IMR-90 (cell line): ENCODE measurements at regions not wholly inside any gene's neighbourhood (a gene's known extent, or its start where the extent isn't known, plus 50 kb on each side); places are given as distances from the start of the nearest gene placed in this dataset.

Source experiments
- ATAC-seq: fragments of 200-7000 bp; cut with Tn5 transposase; 2 replicates; pipeline ENCODE4 v1.9.1; 2020; ENCODE audit warnings: low read depth, mild to moderate bottlenecking, moderate library complexity
- BruUV-seq: library from RNA; stranded (reverse); fragments of 400-500 nt; replicated peaks from 2 replicates; lab custom pipeline; 2021; lab: Mats Ljungman, UMichigan
- CTCF ChIA-PET: fragments of 300-600 bp; formaldehyde crosslinking; extraction: SDS; loops from one replicate; lab custom pipeline; 2021; ENCODE audit warnings: antibody characterized with exemption; lab: Yijun Ruan, JAX
- POLR2A ChIA-PET: fragments of 300-600 bp; sonication (Branson Sonifier 250); formaldehyde crosslinking; loops from one replicate; lab custom pipeline; 2022; ENCODE audit warnings: antibody characterized with exemption; ENCODE audit not compliant: unreplicated experiment; lab: Charles Lee
- DNase-seq: peaks from one replicate; pipeline ENCODE4 v3.0.0; 2013
- H2AFZ ChIP-seq: replicated peaks from 2 replicates; pipeline ENCODE3; 2013; ENCODE audit warnings: low read length, mild to moderate bottlenecking; ENCODE audit not compliant: poor library complexity
- H2AK5ac ChIP-seq: 2 replicates; pipeline ENCODE4 v1.6.1; 2013; ENCODE audit warnings: low read depth, low read length, inconsistent platforms
- H2AK9ac ChIP-seq: replicated peaks from 2 replicates; pipeline ENCODE3; 2013; ENCODE audit warnings: mild to moderate bottlenecking, low read depth, low read length, moderate library complexity; ENCODE audit not compliant: poor library complexity
- H2BK120ac ChIP-seq: 2 replicates; pipeline ENCODE4 v1.6.1; 2013; ENCODE audit warnings: low read depth, low read length, inconsistent platforms
- H2BK15ac ChIP-seq: 3 replicates; pipeline ENCODE4 v1.6.1; 2013; ENCODE audit warnings: low read depth, low read length, inconsistent platforms
- H2BK20ac ChIP-seq: 2 replicates; pipeline ENCODE4 v1.6.1; 2013; ENCODE audit warnings: low read depth, mild to moderate bottlenecking, inconsistent platforms, low read length, moderate library complexity
- H2BK5ac ChIP-seq: 2 replicates; pipeline ENCODE4 v1.6.1; 2013; ENCODE audit warnings: mild to moderate bottlenecking, low read depth, low read length, inconsistent platforms; ENCODE audit not compliant: poor library complexity, severe bottlenecking
- H3K14ac ChIP-seq: replicated peaks from 2 replicates; pipeline ENCODE4 v1.6.1; 2013; ENCODE audit warnings: low read depth, low read length, inconsistent platforms
- H3K18ac ChIP-seq: 2 replicates; pipeline ENCODE4 v1.6.1; 2013; ENCODE audit warnings: low read depth, low read length, control low read depth
- H3K23ac ChIP-seq: 2 replicates; pipeline ENCODE4 v1.6.1; 2013; ENCODE audit warnings: low read depth, low read length, inconsistent platforms
- H3K27ac ChIP-seq: 2 replicates; pipeline ENCODE4 v1.5.1; 2013; ENCODE audit warnings: mild to moderate bottlenecking, control low read depth, low read length; ENCODE audit not compliant: insufficient read depth
- H3K27me3 ChIP-seq: 2 replicates; pipeline ENCODE4 v1.6.1; 2013; ENCODE audit warnings: low read length; ENCODE audit not compliant: control insufficient read depth, insufficient read depth
- H3K36me3 ChIP-seq: 2 replicates; pipeline ENCODE4 v1.6.1; 2013; ENCODE audit warnings: low read length, mixed read lengths; ENCODE audit not compliant: control insufficient read depth, insufficient read depth
- H3K4ac ChIP-seq: 2 replicates; pipeline ENCODE4 v1.6.1; 2013; ENCODE audit warnings: low read depth, low read length, inconsistent platforms
- H3K4me1 ChIP-seq: 2 replicates; pipeline ENCODE4 v1.6.1; 2013; ENCODE audit warnings: low read length, mixed read lengths; ENCODE audit not compliant: control insufficient read depth, insufficient read depth
- H3K4me2 ChIP-seq: 2 replicates; pipeline ENCODE4 v1.6.1; 2013; ENCODE audit warnings: low read depth, mild to moderate bottlenecking, control low read depth, low read length, moderate library complexity
- H3K4me3 ChIP-seq: 2 replicates; pipeline ENCODE4 v1.5.1; 2013; ENCODE audit warnings: low read depth, mild to moderate bottlenecking, control low read depth, low read length, moderate library complexity; ENCODE audit not compliant: insufficient read depth
- H3K56ac ChIP-seq: 2 replicates; pipeline ENCODE4 v1.6.1; 2013; ENCODE audit warnings: low read length, inconsistent platforms; ENCODE audit not compliant: insufficient read depth; ENCODE audit errors: extremely low read depth
- H3K79me1 ChIP-seq, 2 experiments: 2 replicates each; pipeline ENCODE4 v1.6.1; 2013; ENCODE audit warnings: low read length in 2 of 2, inconsistent platforms in 1 of 2, low read depth in 1 of 2
- H3K9ac ChIP-seq: 2 replicates; pipeline ENCODE4 v1.6.1; 2013; ENCODE audit warnings: low read depth, low read length, control low read depth
- H3K9me1 ChIP-seq: 2 replicates; pipeline ENCODE4 v1.6.1; 2013; ENCODE audit warnings: low read length, inconsistent platforms; ENCODE audit not compliant: insufficient read depth
- H3K9me3 ChIP-seq: 2 replicates; pipeline ENCODE4 v1.6.1; 2013; ENCODE audit warnings: low read length; ENCODE audit not compliant: control insufficient read depth, insufficient read depth
- H4K20me1 ChIP-seq: 2 replicates; pipeline ENCODE4 v1.6.1; 2013; ENCODE audit warnings: low read length, inconsistent platforms; ENCODE audit not compliant: insufficient read depth
- H4K5ac ChIP-seq: 2 replicates; pipeline ENCODE4 v1.6.1; 2013; ENCODE audit warnings: mild to moderate bottlenecking, low read depth, low read length, control low read depth
- H4K8ac ChIP-seq, 2 experiments: 2 replicates each; pipeline ENCODE4 v1.6.1; 2013; ENCODE audit warnings: low read depth in 2 of 2, low read length in 2 of 2, control low read depth in 1 of 2, inconsistent platforms in 1 of 2
- H4K91ac ChIP-seq: 2 replicates; pipeline ENCODE4 v1.6.1; 2013; ENCODE audit warnings: low read depth, low read length, inconsistent platforms; ENCODE audit not compliant: insufficient read depth
- BHLHE40 ChIP-seq: fragments of 150-350 bp; IDR thresholded peaks from 2 replicates; pipeline ENCODE4 v1.6.1; 2016; ENCODE audit warnings: mild to moderate bottlenecking, low read depth, low read length
- CHD1 ChIP-seq: IDR thresholded peaks from 2 replicates; pipeline ENCODE4 v1.6.1; 2012; ENCODE audit warnings: low read depth, low read length, improper control_type of control experiment
- MAZ ChIP-seq: IDR thresholded peaks from 2 replicates; pipeline ENCODE4 v1.6.1; 2012; ENCODE audit warnings: low read depth, mild to moderate bottlenecking, low read length, improper control_type of control experiment, moderate library complexity, borderline replicate concordance
- MXI1 ChIP-seq: IDR thresholded peaks from 2 replicates; pipeline ENCODE4 v1.6.1; 2012; ENCODE audit warnings: low read depth, mild to moderate bottlenecking, low read length, moderate library complexity, borderline replicate concordance
- NFE2L2 ChIP-seq: fragments of 150-350 bp; IDR thresholded peaks from 2 replicates; pipeline ENCODE4 v1.6.1; 2016; ENCODE audit warnings: low read depth, mild to moderate bottlenecking, low read length
- RAD21 ChIP-seq: IDR thresholded peaks from 2 replicates; pipeline ENCODE4 v1.6.1; 2012; ENCODE audit warnings: low read length, improper control_type of control experiment
- WGBS, 2 experiments: methylation state at CpG; one replicate each; pipeline versions ENCODE4 v1.1.5 to v1.1.7; 2013; ENCODE audit warnings: missing lambda C conversion rate in 2 of 2; ENCODE audit not compliant: insufficient read length in 1 of 2; ENCODE audit errors: extremely low coverage in 2 of 2; 5-methylcytosine and 5-hydroxymethylcytosine counted together
- dilution Hi-C: fragments of 300-500 bp; cut with HindIII; formaldehyde crosslinking; loops from one replicate; pipeline ENCODE4 v1.14.3; 2018; ENCODE audit warnings: low sequenced_read_pairs; ENCODE audit not compliant: unreplicated experiment
- in situ Hi-C: fragments of 300-500 bp; cut with MboI; formaldehyde crosslinking; loops from 3 replicates; pipeline ENCODE4 v1.14.3; 2019; ENCODE audit warnings: low sequenced_read_pairs, inconsistent platforms, mixed read lengths
- intact Hi-C: fragments of 100-400 bp; cut with micrococcal nuclease; formaldehyde crosslinking; loops from 2 replicates; pipeline ENCODE4 v1.10.0; 2022
- TF ChIP-seq, protein P1 (sequence below): fragments of 150-350 bp; IDR thresholded peaks from 2 replicates; pipeline ENCODE4 v1.6.1; 2016; ENCODE audit warnings: low read depth, mild to moderate bottlenecking, low read length, moderate library complexity, borderline replicate concordance

DNA sequence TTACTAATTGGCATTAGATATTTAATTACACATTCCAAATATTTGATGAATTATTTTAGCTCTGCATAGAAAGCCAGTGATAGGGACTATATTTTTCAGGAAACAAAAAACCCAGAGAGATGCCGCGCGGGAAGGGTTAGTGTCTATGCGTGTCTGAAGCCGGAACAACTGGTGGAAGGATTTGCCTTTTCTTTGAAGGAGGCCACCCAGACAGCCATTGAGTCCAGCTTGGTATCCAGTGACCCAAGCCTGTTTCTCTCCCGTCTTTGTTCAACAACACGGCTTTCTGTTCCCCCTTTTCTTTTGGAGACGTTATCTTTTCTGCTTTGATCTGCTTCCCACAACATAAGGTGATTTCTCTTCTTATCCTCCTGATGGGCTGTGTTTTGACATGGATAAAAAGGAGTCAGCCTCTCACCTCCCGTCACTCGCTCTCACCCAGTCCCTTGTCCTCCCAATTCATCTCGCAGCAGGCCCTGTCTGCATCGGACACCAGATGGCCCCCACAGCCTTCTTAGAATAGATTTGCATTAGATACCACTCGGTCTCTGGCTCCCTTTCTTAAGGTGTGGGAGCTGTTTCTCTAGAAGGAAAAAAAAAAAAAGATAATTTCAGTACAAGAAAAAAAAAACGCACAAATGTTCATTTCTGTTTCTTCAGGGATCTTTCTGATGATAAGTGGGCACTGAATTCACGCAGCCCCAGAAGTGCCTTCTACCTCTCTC, 361.8 kb downstream of the ZNF536 start:
- POLR2A ChIA-PET = no interaction called here
- H3K56ac ChIP-seq = no peak overlapping the region
- no peak overlapping the region for H2BK20ac ChIP-seq
- in situ Hi-C loops (no loop called here), dilution Hi-C loops (no loop called here), intact Hi-C loops (no loop called here)
- no peak overlapping the region for H3K4me3 ChIP-seq
- no peak overlapping the region for H4K91ac ChIP-seq
- WGBS, 2 experiments = 53% methylated on average over 3 of the region's 15 CpGs; no CpG with 5 or more reads in 1 of the 2 experiments
- H2AFZ ChIP-seq = no peak overlapping the region
- H3K14ac ChIP-seq = no peak overlapping the region
- no peak overlapping the region for H3K9ac ChIP-seq
- no peak for ATAC-seq
- TF ChIP-seq RAD21 (no peak), CHD1 (no peak), BHLHE40 (no peak), MXI1 (no peak), MAZ (no peak), NFE2L2 (no peak)
- TF ChIP-seq, protein P1, sequence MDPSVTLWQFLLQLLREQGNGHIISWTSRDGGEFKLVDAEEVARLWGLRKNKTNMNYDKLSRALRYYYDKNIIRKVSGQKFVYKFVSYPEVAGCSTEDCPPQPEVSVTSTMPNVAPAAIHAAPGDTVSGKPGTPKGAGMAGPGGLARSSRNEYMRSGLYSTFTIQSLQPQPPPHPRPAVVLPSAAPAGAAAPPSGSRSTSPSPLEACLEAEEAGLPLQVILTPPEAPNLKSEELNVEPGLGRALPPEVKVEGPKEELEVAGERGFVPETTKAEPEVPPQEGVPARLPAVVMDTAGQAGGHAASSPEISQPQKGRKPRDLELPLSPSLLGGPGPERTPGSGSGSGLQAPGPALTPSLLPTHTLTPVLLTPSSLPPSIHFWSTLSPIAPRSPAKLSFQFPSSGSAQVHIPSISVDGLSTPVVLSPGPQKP = no peak
- H4K5ac ChIP-seq = no peak overlapping the region
- H2AK5ac ChIP-seq = no peak overlapping the region
- no peaks in the 10 kb centered on the region for H3K9me3 ChIP-seq
- no peak overlapping the region for H3K4me2 ChIP-seq
- CTCF ChIA-PET = no interaction called here
- no peaks in the 10 kb centered on the region for H3K4me1 ChIP-seq
- no peak overlapping the region for H2BK5ac ChIP-seq
- no peak overlapping the region for H3K4ac ChIP-seq
- H3K27ac ChIP-seq = no peak overlapping the region
- H2BK120ac ChIP-seq = no peak overlapping the region
- H3K9me1 ChIP-seq = no peaks in the 10 kb centered on the region
- no peaks in the 10 kb centered on the region for H3K79me1 ChIP-seq
- H2AK9ac ChIP-seq = no peak overlapping the region
- H3K18ac ChIP-seq = no peak overlapping the region
- no peak for DNase-seq
- no peak overlapping the region for H2BK15ac ChIP-seq
- H3K23ac ChIP-seq = no peak overlapping the region
- no peaks in the 10 kb centered on the region for H3K36me3 ChIP-seq
- no peaks in the 10 kb centered on the region for H4K20me1 ChIP-seq
- no TSS peak for BruUV-seq
- H3K27me3 ChIP-seq = no peaks in the 10 kb centered on the region
- H4K8ac ChIP-seq = no peak overlapping the region
